OCI-LY7 (cell line): ENCODE measurements at regions not wholly inside any gene's neighbourhood (a gene's known extent, or its start where the extent isn't known, plus 50 kb on each side); places are given as distances from the start of the nearest gene placed in this dataset.

Source experiments
- BruUV-seq: library from RNA; stranded (reverse); fragments of 400-500 nt; replicated peaks from 2 replicates; lab custom pipeline; 2021; lab: Mats Ljungman, UMichigan
- CTCF ChIA-PET: fragments of 300-600 bp; sonication (Branson Sonifier 250); formaldehyde crosslinking; loops from one replicate; lab custom pipeline; 2022; ENCODE audit warnings: antibody characterized with exemption; ENCODE audit not compliant: unreplicated experiment; lab: Charles Lee
- POLR2A ChIA-PET: fragments of 300-600 bp; sonication (Branson Sonifier 250); formaldehyde crosslinking; loops from one replicate; lab custom pipeline; 2022; ENCODE audit warnings: antibody characterized with exemption; lab: Charles Lee
- DNase-seq: peaks from one replicate; pipeline ENCODE4 v3.0.0-alpha.2; 2015; ENCODE audit warnings: low spot score
- H2AFZ ChIP-seq: fragments of 200-600 bp; sonication (generic), shearing (Covaris generic); 2 replicates; pipeline ENCODE4 v1.6.1; 2014; ENCODE audit warnings: mild to moderate bottlenecking, antibody characterized with exemption, low read length, moderate library complexity
- H3K27ac ChIP-seq: fragments of 200-600 bp; sonication (generic); 2 replicates; pipeline ENCODE4 v1.5.1; 2014; ENCODE audit warnings: mixed run types, low read depth, mild to moderate bottlenecking, moderate library complexity, low read length, inconsistent platforms; ENCODE audit not compliant: poor library complexity, severe bottlenecking
- H3K36me3 ChIP-seq: fragments of 200-600 bp; sonication (generic); 2 replicates; pipeline ENCODE4 v1.6.1; 2014; ENCODE audit warnings: mild to moderate bottlenecking, antibody characterized with exemption, low read length, moderate library complexity, mixed read lengths; ENCODE audit not compliant: insufficient read depth
- H3K4me1 ChIP-seq: fragments of 200-600 bp; sonication (generic); 2 replicates; pipeline ENCODE4 v1.5.1; 2014; ENCODE audit warnings: mild to moderate bottlenecking, low read length; ENCODE audit not compliant: insufficient read depth, poor library complexity, severe bottlenecking
- H3K4me2 ChIP-seq: fragments of 200-600 bp; sonication (generic); 2 replicates; pipeline ENCODE4 v1.6.1; 2014; ENCODE audit warnings: mild to moderate bottlenecking, low read length
- H3K4me3 ChIP-seq: fragments of 200-600 bp; sonication (generic); 2 replicates; pipeline ENCODE4 v1.5.1; 2014; ENCODE audit warnings: mild to moderate bottlenecking, low read depth, low read length; ENCODE audit not compliant: poor library complexity, severe bottlenecking
- H3K79me2 ChIP-seq: fragments of 200-600 bp; sonication (generic); 2 replicates; pipeline ENCODE4 v1.6.1; 2016; ENCODE audit warnings: low read depth, mild to moderate bottlenecking, low read length, moderate library complexity, mixed read lengths; ENCODE audit not compliant: insufficient read depth
- H3K9me2 ChIP-seq: fragments of 200-600 bp; sonication (generic); 2 replicates; pipeline ENCODE4 v1.6.1; 2016; ENCODE audit warnings: mild to moderate bottlenecking, low read length, mixed read lengths; ENCODE audit not compliant: insufficient read depth
- H3K9me3 ChIP-seq: fragments of 200-600 bp; sonication (generic); 2 replicates; pipeline ENCODE4 v1.6.1; 2014; ENCODE audit warnings: mild to moderate bottlenecking, mixed run types, low read length, mixed read lengths
- H4K20me1 ChIP-seq: fragments of 200-600 bp; sonication (generic); 2 replicates; pipeline ENCODE4 v1.6.1; 2014; ENCODE audit warnings: mild to moderate bottlenecking, antibody characterized with exemption, low read length, moderate library complexity, mixed read lengths; ENCODE audit not compliant: insufficient read depth
- CTCF ChIP-seq: fragments of 200-600 bp; sonication (generic); conservative IDR thresholded peaks from 2 replicates; pipeline ENCODE4 v1.5.1; 2014; ENCODE audit warnings: mild to moderate bottlenecking, antibody characterized with exemption, low read length, moderate library complexity, mixed read lengths
- EZH2phosphoT487 ChIP-seq: fragments of 200-600 bp; sonication (generic); IDR thresholded peaks from 2 replicates; pipeline ENCODE4 v1.6.1; 2018; ENCODE audit warnings: low read depth, borderline replicate concordance, mild to moderate bottlenecking, mixed run types, antibody characterized with exemption, low read length, moderate library complexity, mixed read lengths
- intact Hi-C: fragments of 100-400 bp; cut with micrococcal nuclease; formaldehyde crosslinking; loops from one replicate; pipeline ENCODE4 v1.10.0; 2022; ENCODE audit not compliant: unreplicated experiment

GRCh38 chr13:90792335-90792734 is 555.2 kb upstream of the MIR17HG start:
- Histone ChIP-seq H3K9me2 (no peaks in the 10 kb centered on the region), H3K4me3 (no peak overlapping the region), H3K79me2 (no peaks in the 10 kb centered on the region), H3K4me1 (no peaks in the 10 kb centered on the region), H3K27ac (no peak overlapping the region), H3K36me3 (no peaks in the 10 kb centered on the region), H3K4me2 (no peak overlapping the region), H4K20me1 (no peaks in the 10 kb centered on the region), H2AFZ (no peak overlapping the region), H3K9me3 (no peaks in the 10 kb centered on the region)
- ChIA-PET CTCF (no interaction called here), POLR2A (no interaction called here)
- intact Hi-C loops = no loop called here
- no TSS peak for BruUV-seq
- DNase-seq = no peak
- TF ChIP-seq EZH2phosphoT487 (no peak), CTCF (no peak)

GRCh38 chr13:90793261-90793820 is 554.1 kb upstream of the MIR17HG start:
- TF ChIP-seq CTCF (no peak), EZH2phosphoT487 (no peak)
- H3K9me2 ChIP-seq = no peaks in the 10 kb centered on the region
- ChIA-PET POLR2A (interaction anchor here (0.6 kb wide), 1 partner anchor 1424 kb away, joined by 3 read pairs; no protein-coding TSS in a partner anchor), CTCF (no interaction called here)
- H3K4me2 ChIP-seq = no peak overlapping the region
- H3K4me3 ChIP-seq = no peak overlapping the region
- no peak overlapping the region for H3K27ac ChIP-seq
- H2AFZ ChIP-seq = no peak overlapping the region
- no peaks in the 10 kb centered on the region for H3K4me1 ChIP-seq
- no peaks in the 10 kb centered on the region for H3K79me2 ChIP-seq
- no peak for DNase-seq
- BruUV-seq = no TSS peak
- H3K9me3 ChIP-seq = no peaks in the 10 kb centered on the region
- intact Hi-C loops = no loop called here
- no peaks in the 10 kb centered on the region for H4K20me1 ChIP-seq
- no peaks in the 10 kb centered on the region for H3K36me3 ChIP-seq

GRCh38 chr13:90796474-90796873 is 551.0 kb upstream of the MIR17HG start:
- TF ChIP-seq EZH2phosphoT487 (no peak), CTCF (no peak)
- POLR2A ChIA-PET = interaction anchor here (1.1 kb wide), 1 partner anchor 10 kb away, joined by 3 read pairs; no protein-coding TSS in a partner anchor
- Histone ChIP-seq H3K27ac (no peak overlapping the region), H3K79me2 (no peaks in the 10 kb centered on the region), H4K20me1 (no peaks in the 10 kb centered on the region), H3K4me3 (no peak overlapping the region), H2AFZ (no peak overlapping the region), H3K9me2 (no peaks in the 10 kb centered on the region), H3K4me1 (no peaks in the 10 kb centered on the region), H3K4me2 (no peak overlapping the region), H3K9me3 (no peaks in the 10 kb centered on the region), H3K36me3 (no peaks in the 10 kb centered on the region)
- intact Hi-C loops = no loop called here
- no peak for DNase-seq
- CTCF ChIA-PET = no interaction called here
- BruUV-seq = no TSS peak
